Natural killer cell (primary cell): ENCODE measurements at regions not wholly inside any gene's neighbourhood (a gene's known extent, or its start where the extent isn't known, plus 50 kb on each side); places are given as distances from the start of the nearest gene placed in this dataset.
"Not testable (repeated sequence)": the region's sequence is repeated elsewhere in the genome, so short reads cannot be mapped to it uniquely, and the experiment has no call there.

Source experiments
- ATAC-seq, 3 donors: fragments of 150-1000 bp in 2 of 3; fragments of 200-7000 bp in 1 of 3; cut with Tn5 transposase; 1 replicate in 1 of 3; 2 replicates in 2 of 3; pipeline ENCODE4 v1.10.0; 2021; ENCODE audit warnings: mild to moderate bottlenecking in 2 of 3, moderate library complexity in 2 of 3
- DNase-seq, 2 donors: peaks; one replicate each; pipeline versions ENCODE4 v3.0.0 to v3.0.0-alpha.2; 2013 to 2021; ENCODE audit warnings: mixed read lengths in 1 of 2
- H3K27ac ChIP-seq: one replicate; pipeline ENCODE4 v1.5.1; 2013; ENCODE audit warnings: mild to moderate bottlenecking, low read length
- H3K27me3 ChIP-seq: one replicate; pipeline ENCODE4 v1.6.1; 2013; ENCODE audit warnings: low read length; ENCODE audit not compliant: control insufficient read depth, insufficient read depth
- H3K36me3 ChIP-seq: one replicate; pipeline ENCODE4 v1.6.1; 2013; ENCODE audit warnings: low read length; ENCODE audit not compliant: control insufficient read depth, insufficient read depth
- H3K4me1 ChIP-seq: one replicate; pipeline ENCODE4 v1.6.1; 2013; ENCODE audit warnings: low read length; ENCODE audit not compliant: control insufficient read depth, insufficient read depth
- H3K4me3 ChIP-seq: one replicate; pipeline ENCODE4 v1.5.1; 2013; ENCODE audit warnings: low read length
- H3K9me3 ChIP-seq: one replicate; pipeline ENCODE4 v1.6.1; 2013; ENCODE audit warnings: low read length; ENCODE audit not compliant: control insufficient read depth, insufficient read depth
- H3K27ac Mint-ChIP-seq, 2 donors: one replicate each; pipeline ENCODE4 v1.8.0; 2022; ENCODE audit warnings: mild to moderate bottlenecking in 2 of 2, mixed read lengths in 2 of 2, moderate library complexity in 1 of 2
- H3K27me3 Mint-ChIP-seq, 2 donors: one replicate each; pipeline ENCODE4 v1.8.0; 2022; ENCODE audit warnings: low read depth in 2 of 2, mixed read lengths in 2 of 2
- H3K36me3 Mint-ChIP-seq: one replicate; pipeline ENCODE4 v1.8.0; 2022; ENCODE audit warnings: mixed read lengths
- H3K4me1 Mint-ChIP-seq, 2 donors: one replicate each; pipeline ENCODE4 v1.8.0; 2022; ENCODE audit warnings: mixed read lengths in 2 of 2
- H3K4me3 Mint-ChIP-seq: one replicate; pipeline ENCODE4 v1.8.0; 2022; ENCODE audit warnings: mild to moderate bottlenecking, moderate library complexity, mixed read lengths
- H3K9me3 Mint-ChIP-seq, 2 donors: one replicate each; pipeline ENCODE4 v1.8.0; 2022; ENCODE audit warnings: mixed read lengths in 2 of 2
- WGBS: methylation state at CpG from one replicate; pipeline ENCODE4 v1.1.7; 2013; ENCODE audit warnings: missing lambda C conversion rate; ENCODE audit not compliant: insufficient coverage; 5-methylcytosine and 5-hydroxymethylcytosine counted together
- intact Hi-C: fragments of 100-400 bp; cut with micrococcal nuclease; formaldehyde crosslinking; loops from one replicate; pipeline ENCODE4 v1.14.2; 2022
- TF ChIP-seq, protein P1 (sequence below): fragments of 200-600 bp; IDR thresholded peaks from one replicate; pipeline ENCODE4 v1.8.0; 2022; ENCODE audit warnings: antibody characterized with exemption

DNA sequence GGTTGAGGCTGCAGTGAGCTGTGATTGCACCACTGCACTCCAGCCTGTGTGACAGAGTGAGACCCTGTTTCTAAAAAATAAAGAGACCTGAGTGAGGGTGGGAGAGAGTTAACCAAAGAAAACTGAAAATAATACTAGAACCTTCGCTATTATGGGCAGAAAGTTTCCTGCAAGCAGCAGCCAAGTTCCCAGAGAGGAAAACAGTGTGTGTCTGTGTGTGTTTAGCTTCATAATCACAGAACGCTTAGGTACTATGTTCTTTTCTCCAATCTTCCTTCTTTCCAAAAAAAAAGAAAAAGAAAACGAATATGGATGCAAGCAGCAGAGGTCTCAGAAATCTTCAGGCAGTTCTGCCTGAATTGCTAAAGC lies 170.0 kb downstream of the LY86 start:
- no peaks in the 10 kb centered on the region for H3K4me1 Mint-ChIP-seq
- intact Hi-C loops, result loop anchor here (2.0 kb wide), 1 partner anchor 484 kb away; no protein-coding TSS in a partner anchor
- no peaks in the 10 kb centered on the region for H3K36me3 Mint-ChIP-seq
- no peak overlapping the region for H3K4me3 Mint-ChIP-seq
- H3K4me1 ChIP-seq, result no peaks in the 10 kb centered on the region
- H3K9me3 Mint-ChIP-seq, result no peaks in the 10 kb centered on the region
- H3K27ac Mint-ChIP-seq, result no peak overlapping the region
- ATAC-seq (no peak), DNase-seq (no peak)
- 86% methylated on average over 3 of the region's 3 CpGs for WGBS
- no peaks in the 10 kb centered on the region for H3K36me3 ChIP-seq
- no peak overlapping the region for H3K4me3 ChIP-seq
- no peak overlapping the region for H3K27ac ChIP-seq
- H3K27me3 Mint-ChIP-seq, result peaks cover 5 to 6% of the 10 kb centered on the region in 2 donors
- no peaks in the 10 kb centered on the region for H3K27me3 ChIP-seq
- H3K9me3 ChIP-seq, result no peaks in the 10 kb centered on the region
- TF ChIP-seq, protein P1, sequence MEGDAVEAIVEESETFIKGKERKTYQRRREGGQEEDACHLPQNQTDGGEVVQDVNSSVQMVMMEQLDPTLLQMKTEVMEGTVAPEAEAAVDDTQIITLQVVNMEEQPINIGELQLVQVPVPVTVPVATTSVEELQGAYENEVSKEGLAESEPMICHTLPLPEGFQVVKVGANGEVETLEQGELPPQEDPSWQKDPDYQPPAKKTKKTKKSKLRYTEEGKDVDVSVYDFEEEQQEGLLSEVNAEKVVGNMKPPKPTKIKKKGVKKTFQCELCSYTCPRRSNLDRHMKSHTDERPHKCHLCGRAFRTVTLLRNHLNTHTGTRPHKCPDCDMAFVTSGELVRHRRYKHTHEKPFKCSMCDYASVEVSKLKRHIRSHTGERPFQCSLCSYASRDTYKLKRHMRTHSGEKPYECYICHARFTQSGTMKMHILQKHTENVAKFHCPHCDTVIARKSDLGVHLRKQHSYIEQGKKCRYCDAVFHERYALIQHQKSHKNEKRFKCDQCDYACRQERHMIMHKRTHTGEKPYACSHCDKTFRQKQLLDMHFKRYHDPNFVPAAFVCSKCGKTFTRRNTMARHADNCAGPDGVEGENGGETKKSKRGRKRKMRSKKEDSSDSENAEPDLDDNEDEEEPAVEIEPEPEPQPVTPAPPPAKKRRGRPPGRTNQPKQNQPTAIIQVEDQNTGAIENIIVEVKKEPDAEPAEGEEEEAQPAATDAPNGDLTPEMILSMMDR, result no peak

DNA sequence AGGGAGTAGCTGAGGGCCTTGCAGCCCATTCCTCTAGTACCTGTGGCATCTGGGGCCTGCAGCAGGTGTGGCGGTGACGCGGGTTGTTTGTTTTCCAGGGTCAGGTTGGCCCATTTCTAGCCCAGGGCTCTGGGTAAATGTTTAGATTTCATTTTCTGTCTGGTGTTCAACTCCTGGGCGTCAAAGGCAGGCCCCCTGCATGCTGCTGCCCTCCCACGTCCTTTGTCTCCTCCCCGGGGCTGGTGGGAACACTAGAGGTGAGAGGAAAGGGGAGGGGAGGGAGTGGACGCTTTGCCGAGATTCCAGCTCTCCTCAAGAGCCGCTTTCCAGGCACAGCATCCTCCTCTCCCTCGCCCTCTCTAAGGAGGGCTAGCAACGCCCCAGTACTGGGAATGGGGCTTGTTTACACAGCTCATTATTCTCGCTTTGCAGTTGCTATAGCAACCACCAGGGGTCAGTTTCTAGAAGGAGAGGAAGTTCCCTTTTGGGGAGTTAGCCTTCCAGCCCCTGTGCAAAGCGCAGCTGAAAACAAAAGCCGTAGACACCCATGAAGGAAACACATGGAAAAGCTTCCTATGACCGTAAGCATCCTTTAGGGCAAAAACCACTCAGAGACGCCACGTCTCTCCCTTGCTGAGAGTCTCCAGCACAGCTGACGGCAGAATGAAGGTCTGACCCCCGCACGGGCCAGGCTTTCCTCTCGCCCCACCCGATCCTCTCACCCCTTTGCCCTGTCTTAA lies 170.6 kb downstream of the LY86 start:
- no peaks in the 10 kb centered on the region for H3K4me1 ChIP-seq
- intact Hi-C loops, result loop anchor here (2.0 kb wide), 1 partner anchor 484 kb away; no protein-coding TSS in a partner anchor
- no peaks in the 10 kb centered on the region for H3K36me3 ChIP-seq
- peak in 1 of 2 donors; percentile 48 for DNase-seq
- WGBS, result 56% methylated on average over 22 of the region's 22 CpGs
- no peak overlapping the region for H3K27ac ChIP-seq
- H3K4me3 ChIP-seq, result no peak overlapping the region
- no peaks in the 10 kb centered on the region for H3K9me3 ChIP-seq
- H3K4me1 Mint-ChIP-seq, result no peaks in the 10 kb centered on the region
- TF ChIP-seq, protein P1, result peak; percentile 45
- no peak overlapping the region for H3K4me3 Mint-ChIP-seq
- peaks cover 5 to 6% of the 10 kb centered on the region in 2 donors for H3K27me3 Mint-ChIP-seq
- H3K9me3 Mint-ChIP-seq, result no peaks in the 10 kb centered on the region
- no peaks in the 10 kb centered on the region for H3K36me3 Mint-ChIP-seq
- peak; percentile 47 to 66 (median 64) for ATAC-seq
- H3K27me3 ChIP-seq, result no peaks in the 10 kb centered on the region
- no peak overlapping the region for H3K27ac Mint-ChIP-seq

DNA sequence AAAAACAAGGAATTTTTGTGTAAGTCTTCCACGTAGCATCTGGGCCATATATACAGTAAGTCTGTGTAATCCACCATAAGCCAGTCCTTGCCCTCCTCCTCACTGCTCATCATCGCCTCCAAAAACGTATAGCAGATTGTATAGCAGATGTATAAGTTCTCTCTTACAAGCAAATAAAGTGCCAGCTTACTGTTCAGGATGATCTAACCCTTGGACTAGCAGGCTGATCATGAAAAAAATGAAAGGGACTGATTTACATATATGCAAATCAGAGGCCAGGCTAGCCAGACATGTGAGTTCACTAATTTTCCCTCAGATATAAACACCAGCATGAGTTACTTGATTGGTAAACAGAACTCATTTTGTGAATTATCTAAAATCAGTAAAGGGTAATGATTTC lies 171.5 kb downstream of the LY86 start:
- DNase-seq, result no peak
- no peak for ATAC-seq

DNA sequence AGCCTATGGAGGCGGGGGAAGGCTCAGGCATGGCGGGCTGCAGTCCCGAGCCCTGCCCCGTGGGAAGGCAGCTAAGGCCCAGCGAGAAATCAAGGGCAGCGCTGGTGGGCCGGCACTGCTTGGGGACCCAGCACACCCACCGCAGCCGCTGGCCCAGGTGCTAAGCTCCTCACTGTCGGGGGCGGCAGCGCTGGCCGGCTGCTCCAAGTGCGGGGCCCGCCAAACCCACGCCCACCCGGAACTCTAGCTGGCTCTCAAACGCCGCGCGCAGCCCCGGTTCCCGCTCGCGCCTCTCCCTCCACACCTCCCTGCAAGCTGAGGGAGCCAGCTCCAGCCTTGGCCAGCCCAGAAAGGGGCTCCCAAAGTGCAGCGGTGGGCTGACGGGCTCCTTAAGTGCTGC lies 174.0 kb downstream of the LY86 start:
- intact Hi-C loops, H3K27ac Mint-ChIP-seq, H3K36me3 ChIP-seq, H3K4me3 Mint-ChIP-seq, H3K36me3 Mint-ChIP-seq, H3K4me1 ChIP-seq, H3K9me3 ChIP-seq, H3K27me3 ChIP-seq, H3K4me1 Mint-ChIP-seq, H3K27ac ChIP-seq, H3K4me3 ChIP-seq, H3K9me3 Mint-ChIP-seq, ATAC-seq, H3K27me3 Mint-ChIP-seq, DNase-seq: not testable (repeated sequence)
- 95% methylated on average over 27 of the region's 27 CpGs for WGBS

More for the DNA sequence above, 171.5 kb downstream of the LY86 start:
- H3K4me3 ChIP-seq, result no peak overlapping the region
- no peaks in the 10 kb centered on the region for H3K27me3 ChIP-seq
- no peaks in the 10 kb centered on the region for H3K36me3 ChIP-seq
- TF ChIP-seq, protein P1, result no peak
- H3K27ac ChIP-seq, result no peak overlapping the region
- Mint-ChIP-seq H3K27me3 (peaks cover 5 to 6% of the 10 kb centered on the region in 2 donors), H3K27ac (no peak overlapping the region), H3K9me3 (no peaks in the 10 kb centered on the region), H3K36me3 (no peaks in the 10 kb centered on the region), H3K4me3 (no peak overlapping the region), H3K4me1 (no peaks in the 10 kb centered on the region)
- H3K4me1 ChIP-seq, result no peaks in the 10 kb centered on the region
- intact Hi-C loops, result no loop called here
- H3K9me3 ChIP-seq, result no peaks in the 10 kb centered on the region
- 86% methylated on average over 3 of the region's 3 CpGs for WGBS
